ENCODE measurements at regions not wholly inside any gene's neighbourhood (a gene's known extent, or its start where the extent isn't known, plus 50 kb on each side); places are given as distances from the start of the nearest gene placed in this dataset.

GRCh38 chr12:30874455-30875321 is 51.9 kb upstream of the TSPAN11 start:
- TF ChIP-seq POLR2AphosphoS5 (IDR thresholded peaks at IDR 0.05) (no peak), EP300 (IDR thresholded peaks at IDR 0.05) (no peak), CTCF (IDR thresholded peaks at IDR 0.05) (no peak), POLR2A (IDR thresholded peaks at IDR 0.05) (no peak)
- H3K9me3 ChIP-seq, result no peaks in the 10 kb centered on the region
- no peak overlapping the region for H3K27ac ChIP-seq
- H3K4me3 ChIP-seq, result no peak overlapping the region
- intact Hi-C loops (cut with DNase I; ENCODE audit: low total_unique reads), result no loop called here
- no peaks in the 10 kb centered on the region for H3K36me3 ChIP-seq
- peaks cover 0 to 26% (median 0%) of the 10 kb centered on the region in 3 donors for H3K27me3 ChIP-seq
- 33 to 55% (median 45%) methylated on average over 10 of the region's 10 CpGs for WGBS, 5 donors
- H3K4me1 ChIP-seq, result peaks cover 0 to 5% (median 0%) of the 10 kb centered on the region in 4 donors
- peak in 1 of 2 donors; percentile 45 for DNase-seq

DNA sequence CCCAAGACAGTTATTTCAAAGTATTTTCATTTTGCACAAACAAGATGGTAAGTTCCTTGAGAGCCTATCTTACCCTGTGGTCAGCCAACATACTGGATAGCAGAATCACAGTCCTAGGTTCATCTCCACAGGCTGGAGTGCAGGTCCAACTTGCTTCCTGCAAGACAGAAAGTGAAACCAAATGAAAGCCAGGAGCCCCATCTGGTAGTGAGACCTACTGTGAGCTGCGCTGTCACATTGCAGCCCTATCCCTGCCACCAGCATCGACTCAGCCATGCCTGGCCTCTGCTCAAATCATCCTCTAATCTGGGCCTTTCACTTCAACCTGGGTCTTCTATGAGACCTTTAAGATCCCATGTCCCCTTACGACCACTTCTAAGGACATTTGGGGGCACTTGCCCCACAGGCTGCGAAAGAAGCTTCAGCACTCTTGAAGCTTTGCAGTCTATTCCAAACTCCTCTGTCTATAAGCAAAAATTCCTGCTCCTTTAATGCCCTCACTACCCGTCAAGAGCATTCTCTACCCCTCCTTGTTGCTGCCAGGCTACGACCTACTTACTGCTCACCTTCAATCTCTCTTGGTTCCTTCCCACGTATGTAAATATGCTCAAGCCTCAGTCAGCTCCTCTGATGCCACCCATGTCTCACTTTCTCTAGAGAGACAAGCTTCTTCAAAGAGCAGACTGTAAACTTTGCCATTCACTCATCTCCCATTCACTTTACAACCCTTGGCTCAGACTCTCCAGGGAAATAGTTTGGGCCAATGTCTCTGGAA is 55.9 kb upstream of the TSPAN11 start:
- 72 to 87% (median 83%) methylated on average over 7 of the region's 7 CpGs for WGBS, 5 donors
- intact Hi-C loops (cut with DNase I; ENCODE audit: low total_unique reads), result no loop called here
- H3K36me3 ChIP-seq, result no peaks in the 10 kb centered on the region
- H3K4me3 ChIP-seq, result no peak overlapping the region
- peaks cover 0 to 19% (median 14%) of the 10 kb centered on the region in 4 donors for H3K9me3 ChIP-seq
- TF ChIP-seq EP300 (IDR thresholded peaks at IDR 0.05), result no peak
- TF ChIP-seq POLR2AphosphoS5 (IDR thresholded peaks at IDR 0.05), result no peak
- no peak for TF ChIP-seq POLR2A (IDR thresholded peaks at IDR 0.05)
- TF ChIP-seq CTCF (IDR thresholded peaks at IDR 0.05), result no peak
- DNase-seq, result no peak
- H3K4me1 ChIP-seq, result peaks cover 0 to 5% (median 0%) of the 10 kb centered on the region in 4 donors
- no peak overlapping the region for H3K27ac ChIP-seq
- H3K27me3 ChIP-seq, result peaks cover 0 to 11% (median 0%) of the 10 kb centered on the region in 3 donors

DNA sequence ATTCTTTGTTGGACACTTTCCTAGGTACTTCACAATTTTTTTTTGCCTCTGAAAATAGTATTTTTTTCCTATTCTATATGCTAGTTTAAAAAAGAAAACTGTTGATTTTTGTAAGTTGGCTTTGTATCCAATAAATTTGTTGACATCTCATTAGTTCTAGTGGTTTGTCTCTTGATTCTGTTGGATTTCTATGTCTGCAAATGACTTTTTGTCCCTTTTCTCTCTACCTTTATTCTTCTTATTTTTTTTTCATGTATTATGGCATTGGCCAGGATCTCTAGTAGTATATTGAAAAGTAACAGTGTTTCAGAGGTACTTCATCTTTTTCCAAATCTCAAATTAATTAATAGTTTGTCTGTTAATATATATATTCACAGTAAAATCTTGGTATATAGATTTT is 59.1 kb upstream of the TSPAN11 start:
- H3K4me3 ChIP-seq, result no peak overlapping the region
- H3K36me3 ChIP-seq, result no peaks in the 10 kb centered on the region
- TF ChIP-seq CTCF (IDR thresholded peaks at IDR 0.05) (no peak), POLR2AphosphoS5 (IDR thresholded peaks at IDR 0.05) (no peak), POLR2A (IDR thresholded peaks at IDR 0.05) (no peak), EP300 (IDR thresholded peaks at IDR 0.05) (no peak)
- H3K27ac ChIP-seq, result no peak overlapping the region
- H3K27me3 ChIP-seq, result peaks cover 0 to 4% (median 0%) of the 10 kb centered on the region in 3 donors
- H3K4me1 ChIP-seq, result no peaks in the 10 kb centered on the region
- no peak for DNase-seq
- intact Hi-C loops (cut with DNase I; ENCODE audit: low total_unique reads), result no loop called here
- H3K9me3 ChIP-seq, result peaks cover 0 to 20% (median 14%) of the 10 kb centered on the region in 4 donors

GRCh38 chr12:30866256-30866655 is 60.3 kb upstream of the TSPAN11 start:
- peaks cover 0 to 4% (median 0%) of the 10 kb centered on the region in 3 donors for H3K27me3 ChIP-seq
- H3K4me3 ChIP-seq, result no peak overlapping the region
- intact Hi-C loops (cut with DNase I; ENCODE audit: low total_unique reads), result no loop called here
- TF ChIP-seq POLR2A (IDR thresholded peaks at IDR 0.05) (no peak), POLR2AphosphoS5 (IDR thresholded peaks at IDR 0.05) (no peak), CTCF (IDR thresholded peaks at IDR 0.05) (no peak), EP300 (IDR thresholded peaks at IDR 0.05) (no peak)
- no peaks in the 10 kb centered on the region for H3K36me3 ChIP-seq
- no peaks in the 10 kb centered on the region for H3K4me1 ChIP-seq
- peaks cover 0 to 20% (median 14%) of the 10 kb centered on the region in 4 donors for H3K9me3 ChIP-seq
- H3K27ac ChIP-seq, result no peak overlapping the region
- 80 to 97% (median 90%) methylated on average over 1 of the region's 1 CpG for WGBS, 5 donors
- no peak for DNase-seq
